ENCODE measurements at regions not wholly inside any gene's neighbourhood (a gene's known extent, or its start where the extent isn't known, plus 50 kb on each side); places are given as distances from the start of the nearest gene placed in this dataset.

DNA sequence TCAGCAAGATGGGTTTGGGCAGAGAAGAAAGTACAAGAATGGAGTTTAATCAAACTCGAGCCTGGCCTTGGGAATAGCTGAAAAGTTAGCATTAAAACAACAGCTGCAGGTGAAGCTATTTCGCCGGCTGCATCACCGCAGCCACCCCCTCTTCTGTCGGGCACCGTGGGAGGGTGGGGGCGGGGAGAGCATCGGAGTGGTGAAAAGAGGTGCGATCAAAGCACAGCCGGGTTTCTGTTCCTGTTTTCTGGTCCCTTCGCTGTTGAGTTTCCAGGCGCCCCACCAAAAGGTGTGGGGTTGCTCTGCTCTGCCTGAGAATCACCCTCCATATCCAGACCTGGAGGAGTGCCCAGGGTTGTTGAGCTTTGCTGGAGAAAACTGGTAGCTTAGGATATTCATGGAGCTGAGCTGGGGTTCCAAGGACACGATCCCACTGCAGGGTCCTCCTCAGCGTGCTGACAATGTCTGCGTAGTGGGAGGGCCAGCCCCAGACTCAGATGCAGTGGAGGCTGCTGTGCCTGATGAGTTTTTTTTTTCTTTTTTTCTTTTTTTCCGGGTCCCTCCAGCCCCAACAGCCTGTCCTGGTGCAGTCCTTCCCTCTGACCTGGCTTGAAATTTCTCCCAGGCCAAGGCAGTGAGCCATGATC lies 127.5 kb upstream of the C1orf174 start:
- H3K9me3 Mint-ChIP-seq (ENCODE audit: unreplicated experiment), result peaks cover 11% of the 10 kb centered on the region
- H3K4me1 Mint-ChIP-seq (ENCODE audit: unreplicated experiment), result no peaks in the 10 kb centered on the region
- peaks cover 3% of the 10 kb centered on the region for H3K27me3 Mint-ChIP-seq (ENCODE audit: unreplicated experiment)
- H3K36me3 Mint-ChIP-seq (ENCODE audit: low read depth, unreplicated experiment), result peaks cover 3% of the 10 kb centered on the region
- H3K4me3 Mint-ChIP-seq (ENCODE audit: unreplicated experiment), result no peak overlapping the region
- DNase-seq (ENCODE audit: low spot score), result no peak
- TF ChIP-seq, protein P1, sequence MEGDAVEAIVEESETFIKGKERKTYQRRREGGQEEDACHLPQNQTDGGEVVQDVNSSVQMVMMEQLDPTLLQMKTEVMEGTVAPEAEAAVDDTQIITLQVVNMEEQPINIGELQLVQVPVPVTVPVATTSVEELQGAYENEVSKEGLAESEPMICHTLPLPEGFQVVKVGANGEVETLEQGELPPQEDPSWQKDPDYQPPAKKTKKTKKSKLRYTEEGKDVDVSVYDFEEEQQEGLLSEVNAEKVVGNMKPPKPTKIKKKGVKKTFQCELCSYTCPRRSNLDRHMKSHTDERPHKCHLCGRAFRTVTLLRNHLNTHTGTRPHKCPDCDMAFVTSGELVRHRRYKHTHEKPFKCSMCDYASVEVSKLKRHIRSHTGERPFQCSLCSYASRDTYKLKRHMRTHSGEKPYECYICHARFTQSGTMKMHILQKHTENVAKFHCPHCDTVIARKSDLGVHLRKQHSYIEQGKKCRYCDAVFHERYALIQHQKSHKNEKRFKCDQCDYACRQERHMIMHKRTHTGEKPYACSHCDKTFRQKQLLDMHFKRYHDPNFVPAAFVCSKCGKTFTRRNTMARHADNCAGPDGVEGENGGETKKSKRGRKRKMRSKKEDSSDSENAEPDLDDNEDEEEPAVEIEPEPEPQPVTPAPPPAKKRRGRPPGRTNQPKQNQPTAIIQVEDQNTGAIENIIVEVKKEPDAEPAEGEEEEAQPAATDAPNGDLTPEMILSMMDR (IDR thresholded peaks at IDR 0.05; ENCODE audit: unreplicated experiment), result no peak
- H3K27ac Mint-ChIP-seq (ENCODE audit: unreplicated experiment), result no peak overlapping the region

DNA sequence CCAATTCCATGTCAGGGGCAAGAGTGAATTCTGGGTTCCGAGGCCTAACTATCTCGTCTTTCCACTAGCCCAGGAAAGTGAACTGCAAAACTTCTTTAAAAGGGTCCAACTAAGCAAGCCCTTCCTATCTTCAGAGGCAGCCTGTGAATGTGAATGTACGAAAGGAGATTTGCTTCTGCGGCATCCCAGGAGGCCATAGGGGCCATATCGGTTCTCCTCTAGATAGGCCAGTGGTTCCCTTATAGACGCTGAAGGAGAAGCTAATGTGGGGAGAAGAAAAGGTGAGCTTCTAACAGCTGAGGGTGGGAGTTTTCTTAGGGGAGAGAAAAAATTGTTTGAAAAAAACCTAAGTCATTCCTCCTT lies 128.0 kb upstream of the C1orf174 start:
- no peak for DNase-seq (ENCODE audit: low spot score)
- peaks cover 3% of the 10 kb centered on the region for H3K27me3 Mint-ChIP-seq (ENCODE audit: unreplicated experiment)
- TF ChIP-seq, protein P1 (IDR thresholded peaks at IDR 0.05; ENCODE audit: unreplicated experiment), result no peak
- H3K9me3 Mint-ChIP-seq (ENCODE audit: unreplicated experiment), result peaks cover 11% of the 10 kb centered on the region
- no peak overlapping the region for H3K27ac Mint-ChIP-seq (ENCODE audit: unreplicated experiment)
- H3K4me3 Mint-ChIP-seq (ENCODE audit: unreplicated experiment), result no peak overlapping the region
- peaks cover 3% of the 10 kb centered on the region for H3K36me3 Mint-ChIP-seq (ENCODE audit: low read depth, unreplicated experiment)
- no peaks in the 10 kb centered on the region for H3K4me1 Mint-ChIP-seq (ENCODE audit: unreplicated experiment)

DNA sequence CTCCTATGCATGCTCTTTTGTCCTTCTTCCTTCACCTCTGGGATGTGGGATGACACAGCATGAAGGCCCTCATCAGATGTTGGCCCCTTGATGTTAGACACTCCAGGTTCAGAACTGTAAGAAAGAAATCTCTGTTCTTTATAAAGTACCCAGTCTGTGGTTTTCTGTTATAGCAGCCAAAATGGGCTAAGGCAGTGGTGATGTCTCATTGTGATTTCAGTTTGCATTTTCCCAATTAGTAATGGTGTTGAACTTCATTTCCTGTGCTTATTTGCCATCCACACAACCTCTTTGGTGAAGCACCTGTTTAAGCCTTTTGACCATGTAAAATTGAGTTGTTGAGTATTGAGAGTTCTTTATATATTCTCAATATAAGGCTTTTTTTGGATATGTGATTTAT lies 129.3 kb upstream of the C1orf174 start:
- H3K36me3 Mint-ChIP-seq (ENCODE audit: low read depth, unreplicated experiment), result peaks cover 3% of the 10 kb centered on the region
- peaks cover 11% of the 10 kb centered on the region for H3K9me3 Mint-ChIP-seq (ENCODE audit: unreplicated experiment)
- H3K27ac Mint-ChIP-seq (ENCODE audit: unreplicated experiment), result no peak overlapping the region
- H3K27me3 Mint-ChIP-seq (ENCODE audit: unreplicated experiment), result peaks cover 2% of the 10 kb centered on the region
- no peaks in the 10 kb centered on the region for H3K4me1 Mint-ChIP-seq (ENCODE audit: unreplicated experiment)
- no peak for DNase-seq (ENCODE audit: low spot score)
- no peak overlapping the region for H3K4me3 Mint-ChIP-seq (ENCODE audit: unreplicated experiment)
- TF ChIP-seq, protein P1 (IDR thresholded peaks at IDR 0.05; ENCODE audit: unreplicated experiment), result no peak

DNA sequence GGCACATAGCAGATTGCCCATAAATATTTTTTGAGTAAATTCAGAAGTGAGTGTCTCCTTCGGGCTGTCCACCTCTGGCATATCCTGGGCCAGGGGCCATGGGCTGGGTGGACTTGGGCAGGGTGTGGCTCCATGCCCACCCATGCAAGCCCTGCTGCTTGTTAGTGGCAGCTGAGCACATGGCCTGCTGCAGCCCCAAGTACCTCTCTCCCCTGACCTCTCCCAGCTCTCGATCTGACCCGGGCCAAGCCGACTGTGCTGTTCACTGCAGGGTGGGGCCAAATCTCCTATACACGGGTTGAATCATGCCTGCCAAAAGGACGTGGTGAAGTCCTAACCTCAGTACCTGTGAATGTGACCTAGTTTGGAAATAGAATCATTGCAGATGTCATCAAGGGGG lies 132.5 kb upstream of the C1orf174 start:
- H3K36me3 Mint-ChIP-seq (ENCODE audit: low read depth, unreplicated experiment), result peaks cover 3% of the 10 kb centered on the region

DNA sequence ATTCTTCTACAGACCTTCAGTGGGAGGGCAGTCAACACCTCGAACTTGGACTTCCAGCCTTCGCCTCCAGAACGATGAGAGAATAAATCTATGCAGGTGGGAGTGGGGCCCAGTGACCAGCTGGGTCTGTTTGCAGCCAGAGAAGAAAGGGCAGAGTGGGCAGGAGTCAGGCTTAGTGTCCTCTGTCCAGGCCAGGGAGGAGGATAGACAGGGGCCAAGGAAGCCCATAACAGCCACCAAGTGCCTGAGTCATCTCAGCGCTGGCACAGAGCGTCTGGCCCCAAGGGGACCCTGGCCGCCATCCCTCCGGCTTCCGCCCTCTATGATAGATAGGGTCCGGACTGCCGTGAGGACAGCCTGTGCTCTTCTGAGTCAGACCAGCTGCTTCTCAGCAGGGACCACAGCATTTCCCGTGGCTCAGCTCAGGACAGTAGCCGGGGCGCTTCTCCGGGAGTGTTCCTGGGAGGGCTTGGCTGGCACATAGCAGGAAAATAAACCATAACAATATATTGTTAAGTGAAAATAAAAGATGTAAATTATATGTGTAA lies 133.1 kb upstream of the C1orf174 start:
- no peaks in the 10 kb centered on the region for H3K4me1 Mint-ChIP-seq (ENCODE audit: unreplicated experiment)
- no peaks in the 10 kb centered on the region for H3K27me3 Mint-ChIP-seq (ENCODE audit: unreplicated experiment)
- TF ChIP-seq, protein P1 (IDR thresholded peaks at IDR 0.05; ENCODE audit: unreplicated experiment), result no peak
- no peak for DNase-seq (ENCODE audit: low spot score)
- peaks cover 5% of the 10 kb centered on the region for H3K9me3 Mint-ChIP-seq (ENCODE audit: unreplicated experiment)
- no peak overlapping the region for H3K27ac Mint-ChIP-seq (ENCODE audit: unreplicated experiment)
- H3K4me3 Mint-ChIP-seq (ENCODE audit: unreplicated experiment), result no peak overlapping the region
- H3K36me3 Mint-ChIP-seq (ENCODE audit: low read depth, unreplicated experiment), result peaks cover 3% of the 10 kb centered on the region

More for the DNA sequence above, 132.5 kb upstream of the C1orf174 start:
- DNase-seq (ENCODE audit: low spot score), result no peak
- TF ChIP-seq, protein P1 (IDR thresholded peaks at IDR 0.05; ENCODE audit: unreplicated experiment), result no peak
- no peaks in the 10 kb centered on the region for H3K4me1 Mint-ChIP-seq (ENCODE audit: unreplicated experiment)
- H3K9me3 Mint-ChIP-seq (ENCODE audit: unreplicated experiment), result peaks cover 5% of the 10 kb centered on the region
- H3K27me3 Mint-ChIP-seq (ENCODE audit: unreplicated experiment), result no peaks in the 10 kb centered on the region
- no peak overlapping the region for H3K4me3 Mint-ChIP-seq (ENCODE audit: unreplicated experiment)
- H3K27ac Mint-ChIP-seq (ENCODE audit: unreplicated experiment), result no peak overlapping the region
